T-helper 9 cell (primary cell): ENCODE measurements at regions not wholly inside any gene's neighbourhood (a gene's known extent, or its start where the extent isn't known, plus 50 kb on each side); places are given as distances from the start of the nearest gene placed in this dataset.

ENCODE experiments used
- DNase-seq: peaks from one replicate; pipeline ENCODE4 v3.0.0-alpha.2; 2020

- DNase-seq, result no peak
These were observed 229.0 kb downstream of the SOX11 start for GRCh38 chr2:5921081-5921642.

- no peak for DNase-seq
These were observed 232.1 kb downstream of the SOX11 start for GRCh38 chr2:5923957-5924945.

- no peak for DNase-seq
These were observed 233.4 kb downstream of the SOX11 start for GRCh38 chr2:5925604-5926003.

GRCh38 chr2:5926871-5927512 is 234.8 kb downstream of the SOX11 start:
- DNase-seq, result no peak

GRCh38 chr2:5932556-5933469 is 240.6 kb downstream of the SOX11 start:
- no peak for DNase-seq

- no peak for DNase-seq
These were observed 241.5 kb downstream of the SOX11 start for GRCh38 chr2:5933669-5934068.

GRCh38 chr2:5937321-5937720 is 245.1 kb downstream of the SOX11 start:
- no peak for DNase-seq

DNA sequence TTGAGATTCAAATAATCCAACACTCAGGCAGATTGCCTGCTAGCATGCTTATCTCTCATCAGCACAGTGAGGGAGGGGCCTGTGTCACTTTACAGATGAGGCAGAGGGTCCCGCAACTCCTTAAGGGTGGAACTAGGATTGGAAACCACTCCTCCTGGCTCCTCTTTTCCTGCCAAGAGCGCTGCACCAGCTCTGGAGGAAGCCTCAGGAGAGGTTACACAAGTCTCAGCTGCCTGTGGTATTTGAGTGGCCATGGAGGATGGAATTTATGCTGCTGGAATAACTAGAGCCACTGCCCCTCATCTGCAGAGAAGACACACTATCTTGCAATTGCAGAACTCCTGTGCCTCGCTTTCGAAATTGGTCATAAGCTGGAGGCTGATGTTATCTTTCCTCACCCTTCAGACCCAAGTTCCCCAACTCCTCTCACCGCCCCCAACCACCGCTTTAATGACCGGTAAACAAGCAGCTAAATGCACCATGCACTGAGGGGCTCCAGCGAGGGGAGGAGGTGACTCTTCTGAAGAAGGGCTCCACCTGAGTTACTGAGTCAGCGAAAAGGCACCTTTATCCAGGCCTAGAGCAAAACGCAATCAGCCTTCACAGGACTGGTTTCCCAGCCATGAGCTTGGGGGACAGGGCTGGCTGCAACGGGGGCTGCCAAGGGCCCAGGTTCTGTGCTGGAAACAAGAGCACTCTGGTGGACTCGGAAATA is 245.8 kb downstream of the SOX11 start:
- DNase-seq, result no peak

GRCh38 chr2:5938566-5938896 is 246.3 kb downstream of the SOX11 start:
- no peak for DNase-seq

- no peak for DNase-seq
These were observed 247.4 kb downstream of the SOX11 start for GRCh38 chr2:5939553-5939952.

GRCh38 chr2:5940596-5941535 is 248.7 kb downstream of the SOX11 start:
- DNase-seq, result no peak

- no peak for DNase-seq
These were observed 250.0 kb downstream of the SOX11 start for GRCh38 chr2:5942204-5942603.

- DNase-seq, result no peak
These were observed 253.6 kb downstream of the SOX11 start for GRCh38 chr2:5945742-5946141.

GRCh38 chr2:5946225-5947115 is 254.3 kb downstream of the SOX11 start:
- DNase-seq, result no peak

- no peak for DNase-seq
These were observed 258.6 kb downstream of the SOX11 start for GRCh38 chr2:5950736-5951135.

DNA sequence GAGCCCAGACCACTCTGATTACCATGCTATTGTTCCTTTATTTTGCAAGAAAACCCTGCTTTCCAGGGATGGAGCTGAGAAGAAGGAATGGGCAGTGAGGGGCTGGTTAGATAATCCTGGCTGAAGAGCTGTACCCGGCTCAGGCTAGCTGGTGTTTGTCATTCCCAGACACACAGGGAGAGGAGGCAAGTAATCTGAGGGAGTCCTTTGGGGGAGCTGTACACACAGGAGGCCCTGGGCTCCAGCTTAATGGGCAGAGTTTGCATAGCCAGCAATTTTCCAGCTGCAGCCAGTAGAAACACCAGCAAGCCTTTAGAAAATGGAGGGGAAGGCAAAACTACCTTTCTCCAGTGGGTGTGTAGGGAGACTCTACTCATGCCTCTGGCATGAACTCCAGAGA is 259.3 kb downstream of the SOX11 start:
- no peak for DNase-seq

- no peak for DNase-seq
These were observed 261.3 kb downstream of the SOX11 start for GRCh38 chr2:5953525-5953924.

DNA sequence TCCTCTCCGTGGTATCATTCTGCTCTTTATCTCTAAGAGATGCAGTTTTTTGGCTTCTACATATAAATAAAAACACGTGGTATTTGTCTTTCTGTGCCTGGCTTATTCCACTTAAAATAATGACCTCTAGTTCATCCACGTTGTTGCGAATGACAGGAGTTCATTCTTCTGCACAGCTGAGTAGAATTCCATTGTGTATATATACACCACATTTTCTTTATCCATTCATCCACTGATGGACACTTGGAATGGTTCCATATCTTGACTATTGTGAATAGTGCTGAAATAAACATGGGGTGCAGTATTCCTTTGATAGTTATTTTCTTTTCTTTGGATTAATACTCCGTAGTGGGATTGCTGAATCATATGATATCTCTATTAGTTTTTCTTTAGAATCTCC is 262.3 kb downstream of the SOX11 start:
- no peak for DNase-seq

DNA sequence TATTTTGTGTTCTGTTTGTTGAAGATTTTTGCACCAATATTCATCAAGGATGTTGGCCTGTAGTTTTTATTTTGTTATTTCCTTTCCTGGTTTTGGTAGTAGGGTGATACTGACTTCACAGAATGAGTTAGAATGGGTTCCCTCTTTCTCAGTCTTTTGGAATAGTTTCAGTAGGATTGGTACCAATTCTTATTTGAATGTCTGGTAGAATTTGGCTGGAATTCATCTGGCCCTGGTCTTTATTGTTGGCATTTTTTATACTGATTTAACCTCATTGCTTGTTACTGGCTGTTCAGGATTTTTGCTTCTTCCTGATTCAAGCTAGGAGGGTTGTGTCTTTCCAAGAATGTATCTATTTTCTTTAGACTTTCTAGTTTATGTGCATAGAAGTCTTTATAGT is 263.7 kb downstream of the SOX11 start:
- DNase-seq, result no peak
